ENCODE measurements at regions not wholly inside any gene's neighbourhood (a gene's known extent, or its start where the extent isn't known, plus 50 kb on each side); places are given as distances from the start of the nearest gene placed in this dataset.

DNA sequence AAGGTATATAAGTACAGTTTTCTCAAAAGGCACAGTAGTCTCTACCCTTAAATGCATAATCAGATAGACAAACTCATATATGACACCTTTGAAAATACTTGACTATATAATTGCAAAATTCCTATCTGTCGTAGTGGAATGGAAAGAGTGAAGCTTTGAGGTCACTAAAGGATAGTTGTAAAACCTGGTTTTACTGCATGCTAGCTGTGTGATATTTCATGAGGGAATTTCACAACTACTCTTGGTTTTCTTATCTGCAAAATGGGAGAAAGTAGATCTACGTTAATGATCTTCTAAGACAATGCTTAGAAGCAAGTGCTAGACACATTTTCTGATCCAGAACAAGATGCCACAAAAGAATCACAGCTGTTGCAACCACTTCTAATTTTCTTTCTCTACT, 332.2 kb downstream of the AASDHPPT start:
- Histone ChIP-seq H2AFZ (ENCODE audit: low read depth, low read length, poor library complexity, severe bottlenecking) (no peak overlapping the region), H3K9me3 (ENCODE audit: control insufficient read depth in 1 of 2, insufficient read depth in 1 of 2, low read depth in 1 of 2, low read length in 2 of 2) (no peaks in the 10 kb centered on the region), H3K36me3 (ENCODE audit: control insufficient read depth in 1 of 2, insufficient read depth in 2 of 2, low read length in 2 of 2) (no peaks in the 10 kb centered on the region), H3K27ac (ENCODE audit: low read depth, low read length) (no peak overlapping the region), H3K4me2 (ENCODE audit: low read length) (no peak overlapping the region), H3K4me3 (replicated peaks in 1 of 2; ENCODE audit: low read depth in 1 of 2, low read length in 2 of 2) (no peak overlapping the region), H3K4me1 (ENCODE audit: control insufficient read depth in 1 of 2, insufficient read depth in 2 of 2, low read length in 2 of 2) (no peaks in the 10 kb centered on the region), H3K9ac (ENCODE audit: low read length) (no peak overlapping the region), H3K9me2 (ENCODE audit: insufficient read depth) (no peaks in the 10 kb centered on the region), H3K27me3 (ENCODE audit: insufficient read depth, low read length) (no peaks in the 10 kb centered on the region), H4K20me1 (ENCODE audit: insufficient read depth) (no peaks in the 10 kb centered on the region), H3K79me2 (ENCODE audit: insufficient read depth, low read length) (no peaks in the 10 kb centered on the region)
- POLR2A ChIA-PET = no interaction called here
- ATAC-seq (no peak), DNase-seq (ENCODE audit: low read depth, low spot score) (no peak)
- no TSS peak for BruUV-seq (replicated peaks)
- RAD21 ChIA-PET (ENCODE audit: low non-redundant PET in 1 of 2, low total read pairs in 2 of 2, uncharacterized antibody in 2 of 2, unreplicated experiment in 2 of 2) = no interaction called here
- no peak for TF ChIP-seq CEBPB (IDR thresholded peaks at IDR 0.05; ENCODE audit: low read depth)
- TF ChIP-seq TCF7L2 (IDR thresholded peaks at IDR 0.05; ENCODE audit: borderline replicate concordance, extremely low read depth, insufficient read depth, insufficient read length) = no peak
- TF ChIP-seq, protein P1, sequence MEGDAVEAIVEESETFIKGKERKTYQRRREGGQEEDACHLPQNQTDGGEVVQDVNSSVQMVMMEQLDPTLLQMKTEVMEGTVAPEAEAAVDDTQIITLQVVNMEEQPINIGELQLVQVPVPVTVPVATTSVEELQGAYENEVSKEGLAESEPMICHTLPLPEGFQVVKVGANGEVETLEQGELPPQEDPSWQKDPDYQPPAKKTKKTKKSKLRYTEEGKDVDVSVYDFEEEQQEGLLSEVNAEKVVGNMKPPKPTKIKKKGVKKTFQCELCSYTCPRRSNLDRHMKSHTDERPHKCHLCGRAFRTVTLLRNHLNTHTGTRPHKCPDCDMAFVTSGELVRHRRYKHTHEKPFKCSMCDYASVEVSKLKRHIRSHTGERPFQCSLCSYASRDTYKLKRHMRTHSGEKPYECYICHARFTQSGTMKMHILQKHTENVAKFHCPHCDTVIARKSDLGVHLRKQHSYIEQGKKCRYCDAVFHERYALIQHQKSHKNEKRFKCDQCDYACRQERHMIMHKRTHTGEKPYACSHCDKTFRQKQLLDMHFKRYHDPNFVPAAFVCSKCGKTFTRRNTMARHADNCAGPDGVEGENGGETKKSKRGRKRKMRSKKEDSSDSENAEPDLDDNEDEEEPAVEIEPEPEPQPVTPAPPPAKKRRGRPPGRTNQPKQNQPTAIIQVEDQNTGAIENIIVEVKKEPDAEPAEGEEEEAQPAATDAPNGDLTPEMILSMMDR (IDR thresholded peaks at IDR 0.05 in 2 of 3, conservative IDR thresholded peaks at IDR 0.05 in 1 of 3; ENCODE audit: borderline replicate concordance in 1 of 3, insufficient read depth in 1 of 3, low read depth in 2 of 3, low read length in 2 of 3) = no peak
- no peak for TF ChIP-seq YY1 (IDR thresholded peaks at IDR 0.05; ENCODE audit: extremely low read depth, insufficient replicate concordance, low read depth, low read length)
- no peak for TF ChIP-seq POLR2AphosphoS5 (IDR thresholded peaks at IDR 0.05; ENCODE audit: low read depth, low read length)
- no peak for TF ChIP-seq ZNF274 (IDR thresholded peaks at IDR 0.05; ENCODE audit: low read depth, low read length)
- no peak for TF ChIP-seq FOSL1 (IDR thresholded peaks at IDR 0.05; ENCODE audit: low read depth)
- no peak for TF ChIP-seq EZH2 (IDR thresholded peaks at IDR 0.05)
- no peak for TF ChIP-seq SRF (IDR thresholded peaks at IDR 0.05; ENCODE audit: low read depth)
- TF ChIP-seq SIN3A (IDR thresholded peaks at IDR 0.05; ENCODE audit: low read depth) = no peak
- TF ChIP-seq, protein P2, sequence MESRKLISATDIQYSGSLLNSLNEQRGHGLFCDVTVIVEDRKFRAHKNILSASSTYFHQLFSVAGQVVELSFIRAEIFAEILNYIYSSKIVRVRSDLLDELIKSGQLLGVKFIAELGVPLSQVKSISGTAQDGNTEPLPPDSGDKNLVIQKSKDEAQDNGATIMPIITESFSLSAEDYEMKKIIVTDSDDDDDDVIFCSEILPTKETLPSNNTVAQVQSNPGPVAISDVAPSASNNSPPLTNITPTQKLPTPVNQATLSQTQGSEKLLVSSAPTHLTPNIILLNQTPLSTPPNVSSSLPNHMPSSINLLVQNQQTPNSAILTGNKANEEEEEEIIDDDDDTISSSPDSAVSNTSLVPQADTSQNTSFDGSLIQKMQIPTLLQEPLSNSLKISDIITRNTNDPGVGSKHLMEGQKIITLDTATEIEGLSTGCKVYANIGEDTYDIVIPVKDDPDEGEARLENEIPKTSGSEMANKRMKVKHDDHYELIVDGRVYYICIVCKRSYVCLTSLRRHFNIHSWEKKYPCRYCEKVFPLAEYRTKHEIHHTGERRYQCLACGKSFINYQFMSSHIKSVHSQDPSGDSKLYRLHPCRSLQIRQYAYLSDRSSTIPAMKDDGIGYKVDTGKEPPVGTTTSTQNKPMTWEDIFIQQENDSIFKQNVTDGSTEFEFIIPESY (IDR thresholded peaks at IDR 0.05; ENCODE audit: extremely low read depth, insufficient replicate concordance, low read length) = no peak
- TF ChIP-seq EGR1 (IDR thresholded peaks at IDR 0.05; ENCODE audit: low read depth) = no peak
- TF ChIP-seq ELF1 (IDR thresholded peaks at IDR 0.05; ENCODE audit: borderline replicate concordance, low read depth) = no peak
- no peak for TF ChIP-seq POLR2A (IDR thresholded peaks at IDR 0.05; ENCODE audit: borderline replicate concordance, extremely low read depth, insufficient read depth, insufficient read length)
- no peak for TF ChIP-seq JUND (IDR thresholded peaks at IDR 0.05)
- TF ChIP-seq, protein P3, sequence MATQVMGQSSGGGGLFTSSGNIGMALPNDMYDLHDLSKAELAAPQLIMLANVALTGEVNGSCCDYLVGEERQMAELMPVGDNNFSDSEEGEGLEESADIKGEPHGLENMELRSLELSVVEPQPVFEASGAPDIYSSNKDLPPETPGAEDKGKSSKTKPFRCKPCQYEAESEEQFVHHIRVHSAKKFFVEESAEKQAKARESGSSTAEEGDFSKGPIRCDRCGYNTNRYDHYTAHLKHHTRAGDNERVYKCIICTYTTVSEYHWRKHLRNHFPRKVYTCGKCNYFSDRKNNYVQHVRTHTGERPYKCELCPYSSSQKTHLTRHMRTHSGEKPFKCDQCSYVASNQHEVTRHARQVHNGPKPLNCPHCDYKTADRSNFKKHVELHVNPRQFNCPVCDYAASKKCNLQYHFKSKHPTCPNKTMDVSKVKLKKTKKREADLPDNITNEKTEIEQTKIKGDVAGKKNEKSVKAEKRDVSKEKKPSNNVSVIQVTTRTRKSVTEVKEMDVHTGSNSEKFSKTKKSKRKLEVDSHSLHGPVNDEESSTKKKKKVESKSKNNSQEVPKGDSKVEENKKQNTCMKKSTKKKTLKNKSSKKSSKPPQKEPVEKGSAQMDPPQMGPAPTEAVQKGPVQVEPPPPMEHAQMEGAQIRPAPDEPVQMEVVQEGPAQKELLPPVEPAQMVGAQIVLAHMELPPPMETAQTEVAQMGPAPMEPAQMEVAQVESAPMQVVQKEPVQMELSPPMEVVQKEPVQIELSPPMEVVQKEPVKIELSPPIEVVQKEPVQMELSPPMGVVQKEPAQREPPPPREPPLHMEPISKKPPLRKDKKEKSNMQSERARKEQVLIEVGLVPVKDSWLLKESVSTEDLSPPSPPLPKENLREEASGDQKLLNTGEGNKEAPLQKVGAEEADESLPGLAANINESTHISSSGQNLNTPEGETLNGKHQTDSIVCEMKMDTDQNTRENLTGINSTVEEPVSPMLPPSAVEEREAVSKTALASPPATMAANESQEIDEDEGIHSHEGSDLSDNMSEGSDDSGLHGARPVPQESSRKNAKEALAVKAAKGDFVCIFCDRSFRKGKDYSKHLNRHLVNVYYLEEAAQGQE (IDR thresholded peaks at IDR 0.05; ENCODE audit: low read depth) = no peak
- TF ChIP-seq, protein P4, sequence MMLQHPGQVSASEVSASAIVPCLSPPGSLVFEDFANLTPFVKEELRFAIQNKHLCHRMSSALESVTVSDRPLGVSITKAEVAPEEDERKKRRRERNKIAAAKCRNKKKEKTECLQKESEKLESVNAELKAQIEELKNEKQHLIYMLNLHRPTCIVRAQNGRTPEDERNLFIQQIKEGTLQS (IDR thresholded peaks at IDR 0.05) = no peak
- intact Hi-C loops (cut with micrococcal nuclease) = no loop called here
- CTCF ChIA-PET = no interaction called here
